ENCODE measurements at regions not wholly inside any gene's neighbourhood (a gene's known extent, or its start where the extent isn't known, plus 50 kb on each side); places are given as distances from the start of the nearest gene placed in this dataset.

- no peaks in the 10 kb centered on the region for H3K36me3 ChIP-seq (ENCODE audit: control insufficient read depth in 4 of 4, insufficient read depth in 3 of 4, low read depth in 1 of 4, low read length in 3 of 4)
- WGBS, result 51% methylated on average over 3 of the region's 3 CpGs
- no peak overlapping the region for H3K4me3 ChIP-seq (ENCODE audit: low read depth in 1 of 3, low read length in 3 of 3)
- H3K4me1 ChIP-seq (ENCODE audit: control insufficient read depth in 4 of 4, insufficient read depth in 4 of 4, low read length in 3 of 4), result no peaks in the 10 kb centered on the region
- peaks cover 0 to 3% (median 0%) of the 10 kb centered on the region in 4 donors for H3K9me3 ChIP-seq (ENCODE audit: control insufficient read depth in 4 of 4, low read length in 3 of 4)
- DNase-seq (ENCODE audit: low spot score), result no peak
- no peaks in the 10 kb centered on the region for H3K27me3 ChIP-seq (ENCODE audit: control insufficient read depth in 4 of 4, insufficient read depth in 4 of 4, low read length in 3 of 4)
- no peak overlapping the region for H3K9ac ChIP-seq (ENCODE audit: low read depth in 1 of 2, low read length in 2 of 2)
- TF ChIP-seq RAD21 (IDR thresholded peaks at IDR 0.05) (no peak), TAF1 (conservative IDR thresholded peaks at IDR 0.05) (no peak), YY1 (IDR thresholded peaks at IDR 0.05) (no peak), CTCF (IDR thresholded peaks at IDR 0.05; ENCODE audit: low read depth, low read length, missing input control) (no peak), FOXA2 (IDR thresholded peaks at IDR 0.05) (no peak), ZBTB33 (IDR thresholded peaks at IDR 0.05) (no peak), NR2F2 (IDR thresholded peaks at IDR 0.05) (no peak), HNF4A (conservative IDR thresholded peaks at IDR 0.05) (no peak), RXRA (IDR thresholded peaks at IDR 0.05) (no peak), ATF3 (IDR thresholded peaks at IDR 0.05) (no peak), MAX (IDR thresholded peaks at IDR 0.05) (no peak), EGR1 (IDR thresholded peaks at IDR 0.05; ENCODE audit: low read depth in 2 of 2) (no peak), HNF4G (IDR thresholded peaks at IDR 0.05) (no peak), REST (IDR thresholded peaks at IDR 0.05) (no peak), FOXA1 (IDR thresholded peaks at IDR 0.05) (no peak), SP1 (IDR thresholded peaks at IDR 0.05) (no peak), GABPA (IDR thresholded peaks at IDR 0.05 in 1 of 2, conservative IDR thresholded peaks at IDR 0.05 in 1 of 2) (no peak), JUND (IDR thresholded peaks at IDR 0.05) (no peak)
- no peak overlapping the region for H3K27ac ChIP-seq (ENCODE audit: low read depth in 1 of 2, low read length in 2 of 2)
Measured at GRCh38 chr7:113367041-113367586, 248.8 kb upstream of the SMIM30 start.

Measured in liver (tissue), 8 donors.